HG02870 (cell line): ENCODE measurements at regions not wholly inside any gene's neighbourhood (a gene's known extent, or its start where the extent isn't known, plus 50 kb on each side); places are given as distances from the start of the nearest gene placed in this dataset.

Source experiments
- ATAC-seq: cut with Tn5 transposase; IDR thresholded peaks from one replicate; pipeline ENCODE4 v1.9.1; 2021; ENCODE audit warnings: mild to moderate bottlenecking, moderate library complexity; ENCODE audit not compliant: unreplicated experiment

- ATAC-seq = no peak
Observed at GRCh38 chr4:83172371-83172770, 57.8 kb upstream of the PLAC8 start.

- no peak for ATAC-seq
Observed at GRCh38 chr4:83171436-83172039, 57.0 kb upstream of the PLAC8 start.

DNA sequence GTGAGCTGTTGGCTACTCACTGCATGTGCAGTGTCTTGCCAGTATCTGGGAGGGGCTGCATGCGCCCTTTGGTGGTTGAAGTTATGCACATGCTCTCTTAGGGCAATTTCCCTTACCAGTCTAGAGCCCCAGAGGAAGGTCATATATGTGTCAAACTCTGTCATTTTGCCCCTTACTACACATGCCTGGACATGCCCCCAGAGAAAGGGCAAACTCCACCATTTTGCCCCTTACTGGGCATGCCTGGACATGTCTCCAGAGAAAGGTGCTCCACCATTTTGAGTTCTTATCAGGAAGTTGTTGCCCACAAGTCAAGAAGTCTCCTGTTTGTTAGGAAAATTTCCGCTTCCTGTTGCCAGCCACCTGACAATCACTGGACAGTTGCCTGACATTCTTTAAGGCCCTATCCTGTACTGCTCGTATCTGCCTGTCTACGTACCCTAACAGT is 56.4 kb upstream of the PLAC8 start:
- ATAC-seq = no peak
